Activated naive CD4-positive, alpha-beta T cell treated with anti-CD3 and anti-CD28 coated beads for 36 hours (primary cell): ENCODE measurements at regions not wholly inside any gene's neighbourhood (a gene's known extent, or its start where the extent isn't known, plus 50 kb on each side); places are given as distances from the start of the nearest gene placed in this dataset.

ENCODE experiments used
- CTCF ChIA-PET: fragments of 350-600 bp; sonication (Branson Sonifier 250); formaldehyde crosslinking; loops from one replicate; lab custom pipeline; 2021; ENCODE audit warnings: antibody characterized with exemption; lab: Charles Lee
- DNase-seq: peaks from one replicate; pipeline ENCODE4 v3.0.0-alpha.2; 2020
- H3K27ac Mint-ChIP-seq: one replicate; pipeline ENCODE4 v1.8.0; 2021; ENCODE audit warnings: mild to moderate bottlenecking, mixed read lengths
- H3K27me3 Mint-ChIP-seq: one replicate; pipeline ENCODE4 v1.8.0; 2021; ENCODE audit warnings: low read depth, mixed read lengths
- H3K36me3 Mint-ChIP-seq: one replicate; pipeline ENCODE4 v1.8.0; 2021; ENCODE audit warnings: low read depth, mixed read lengths
- H3K4me1 Mint-ChIP-seq: one replicate; pipeline ENCODE4 v1.8.0; 2021; ENCODE audit warnings: low read depth, mixed read lengths
- H3K4me3 Mint-ChIP-seq: one replicate; pipeline ENCODE4 v1.8.0; 2021; ENCODE audit warnings: mild to moderate bottlenecking, moderate library complexity, mixed read lengths
- H3K9me3 Mint-ChIP-seq: one replicate; pipeline ENCODE4 v1.8.0; 2021; ENCODE audit warnings: mixed read lengths
- intact Hi-C: fragments of 100-400 bp; cut with micrococcal nuclease; formaldehyde crosslinking; loops from one replicate; pipeline ENCODE4 v1.15.1; 2023

DNA sequence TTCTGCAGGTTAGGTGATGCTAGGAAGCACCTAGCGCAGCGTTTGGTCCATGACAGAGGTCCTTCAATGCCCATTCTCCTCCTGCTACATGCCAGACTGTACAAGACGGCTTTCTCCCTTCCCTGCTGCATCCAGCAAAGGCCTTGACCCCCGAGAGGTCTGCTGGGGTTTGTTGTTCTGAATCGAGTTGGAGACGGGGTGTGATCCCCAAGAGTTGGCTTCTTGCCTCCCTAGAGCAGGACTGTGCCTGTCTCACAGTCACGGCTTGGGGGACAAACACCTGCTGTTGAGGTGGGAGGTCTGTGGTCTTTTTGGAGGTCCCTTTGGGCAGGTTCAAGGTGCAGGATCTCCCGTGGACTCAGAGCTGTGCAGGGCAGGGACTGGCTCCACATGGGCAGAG lies 352.3 kb upstream of the B3GAT1 start:
- H3K36me3 Mint-ChIP-seq: peaks cover 4% of the 10 kb centered on the region
- no peaks in the 10 kb centered on the region for H3K4me1 Mint-ChIP-seq
- CTCF ChIA-PET: no interaction called here
- no peak for DNase-seq
- peaks cover 15% of the 10 kb centered on the region for H3K27me3 Mint-ChIP-seq
- intact Hi-C loops: no loop called here
- H3K9me3 Mint-ChIP-seq: peaks cover 14% of the 10 kb centered on the region
- H3K4me3 Mint-ChIP-seq: no peak overlapping the region
- no peak overlapping the region for H3K27ac Mint-ChIP-seq

DNA sequence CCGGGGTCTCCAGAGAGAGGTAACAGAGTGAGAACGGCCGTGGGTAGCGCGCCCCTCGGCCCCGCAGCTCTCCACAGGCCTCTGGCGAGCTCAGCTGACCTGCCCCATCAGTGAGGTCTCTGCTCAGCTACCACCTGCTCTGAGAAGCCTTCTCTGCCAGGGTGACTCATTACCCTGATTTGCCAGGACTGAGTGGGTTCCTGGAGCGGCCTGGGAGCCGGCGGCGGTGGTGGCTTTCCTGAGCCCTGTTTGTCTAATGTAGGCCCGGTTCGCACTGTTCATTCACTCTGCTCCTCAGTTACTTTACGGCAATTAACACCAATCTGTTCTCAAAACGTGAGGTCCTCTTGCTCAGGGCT lies 351.0 kb upstream of the B3GAT1 start:
- DNase-seq: no peak
- H3K27ac Mint-ChIP-seq: no peak overlapping the region
- H3K27me3 Mint-ChIP-seq: peaks cover 15% of the 10 kb centered on the region
- intact Hi-C loops: no loop called here
- no peaks in the 10 kb centered on the region for H3K4me1 Mint-ChIP-seq
- H3K36me3 Mint-ChIP-seq: no peaks in the 10 kb centered on the region
- no peak overlapping the region for H3K4me3 Mint-ChIP-seq
- H3K9me3 Mint-ChIP-seq: peaks cover 4% of the 10 kb centered on the region
- CTCF ChIA-PET: no interaction called here

DNA sequence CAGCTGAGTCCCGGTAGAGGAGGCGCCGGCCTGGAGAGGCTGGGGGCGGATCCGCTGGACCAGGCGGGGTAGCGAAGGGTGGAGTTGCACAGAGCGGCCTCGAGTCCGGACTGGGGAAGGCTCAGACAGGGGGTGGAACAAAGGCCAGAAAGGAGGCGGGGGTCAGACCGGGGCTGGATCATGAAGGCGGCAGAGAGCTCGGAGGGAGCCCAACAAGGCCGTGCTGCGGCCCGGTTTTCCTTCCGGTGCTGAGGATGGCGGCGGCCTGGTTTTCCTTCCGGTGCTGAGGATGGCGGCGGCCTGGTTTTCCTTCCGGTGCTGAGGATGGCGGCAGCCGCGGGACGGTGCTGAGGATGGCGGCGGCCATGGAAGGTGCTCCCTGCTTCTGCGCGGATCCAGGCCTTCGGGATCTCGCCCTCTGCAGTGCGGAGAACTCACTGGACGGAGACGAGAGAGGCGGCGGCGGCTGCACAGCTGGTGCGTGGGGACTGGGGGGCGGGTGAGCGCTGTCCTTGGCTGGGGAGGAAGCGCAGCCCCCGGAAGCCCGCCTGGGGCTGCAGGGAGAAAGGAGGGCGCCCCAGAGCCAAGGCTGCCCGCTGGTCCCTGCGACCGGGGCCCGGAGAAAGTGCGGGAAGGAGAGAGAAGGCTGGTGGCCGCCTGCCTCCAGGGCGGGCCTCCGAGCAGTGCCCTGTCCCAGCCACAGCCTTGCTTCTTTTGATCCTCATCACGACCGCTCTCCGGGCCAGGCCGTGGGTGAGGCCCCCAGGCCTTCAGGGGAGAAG lies 350.4 kb upstream of the B3GAT1 start:
- H3K4me1 Mint-ChIP-seq: no peaks in the 10 kb centered on the region
- CTCF ChIA-PET: no interaction called here
- no peak overlapping the region for H3K4me3 Mint-ChIP-seq
- DNase-seq: no peak
- H3K9me3 Mint-ChIP-seq: peaks cover 4% of the 10 kb centered on the region
- H3K27me3 Mint-ChIP-seq: peaks cover 15% of the 10 kb centered on the region
- no peak overlapping the region for H3K27ac Mint-ChIP-seq
- intact Hi-C loops: no loop called here
- no peaks in the 10 kb centered on the region for H3K36me3 Mint-ChIP-seq

DNA sequence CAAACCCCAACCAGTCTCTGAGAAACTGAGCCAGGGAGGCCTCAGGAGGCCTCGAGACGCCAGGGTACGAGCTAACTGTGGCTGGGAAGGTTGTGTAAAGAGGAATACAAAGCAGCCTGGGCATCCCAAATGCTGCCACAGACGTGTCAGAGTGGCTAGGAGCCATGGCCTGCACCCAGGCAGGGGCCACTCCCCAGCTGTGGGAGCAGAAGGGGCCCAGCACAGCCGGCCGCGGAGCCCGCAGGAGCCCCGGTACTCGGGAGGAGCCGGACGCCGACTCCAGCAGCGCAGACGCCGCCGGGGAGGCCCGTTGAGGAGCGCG lies 349.8 kb upstream of the B3GAT1 start:
- Mint-ChIP-seq H3K4me1 (no peaks in the 10 kb centered on the region), H3K27ac (no peak overlapping the region), H3K4me3 (no peak overlapping the region), H3K27me3 (peaks cover 13% of the 10 kb centered on the region), H3K36me3 (no peaks in the 10 kb centered on the region), H3K9me3 (peaks cover 2% of the 10 kb centered on the region)
- DNase-seq: no peak
- intact Hi-C loops: no loop called here
- CTCF ChIA-PET: no interaction called here

DNA sequence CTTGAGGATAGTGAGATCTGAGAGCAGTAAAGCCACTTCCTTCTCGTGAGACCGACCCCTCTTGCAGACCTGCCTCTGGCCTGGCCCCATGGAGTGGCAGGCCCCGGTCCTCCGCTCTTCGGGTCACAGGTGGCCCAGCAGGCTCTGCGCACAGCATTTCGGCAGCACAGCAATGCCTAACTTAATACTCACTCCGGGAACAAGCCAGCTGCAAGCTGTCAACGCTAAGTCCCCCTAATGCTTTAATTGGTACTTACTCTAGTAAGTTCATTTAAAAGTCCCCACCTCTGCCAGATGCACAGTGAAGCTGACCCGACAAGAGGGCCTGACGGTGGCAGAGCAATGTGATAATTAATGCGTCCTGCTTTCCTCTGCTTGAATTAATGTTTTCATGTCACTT lies 349.3 kb upstream of the B3GAT1 start:
- Mint-ChIP-seq H3K27me3 (peaks cover 13% of the 10 kb centered on the region), H3K4me3 (no peak overlapping the region), H3K4me1 (no peaks in the 10 kb centered on the region), H3K36me3 (no peaks in the 10 kb centered on the region), H3K9me3 (peaks cover 2% of the 10 kb centered on the region), H3K27ac (no peak overlapping the region)
- DNase-seq: no peak
- intact Hi-C loops: no loop called here
- CTCF ChIA-PET: no interaction called here

DNA sequence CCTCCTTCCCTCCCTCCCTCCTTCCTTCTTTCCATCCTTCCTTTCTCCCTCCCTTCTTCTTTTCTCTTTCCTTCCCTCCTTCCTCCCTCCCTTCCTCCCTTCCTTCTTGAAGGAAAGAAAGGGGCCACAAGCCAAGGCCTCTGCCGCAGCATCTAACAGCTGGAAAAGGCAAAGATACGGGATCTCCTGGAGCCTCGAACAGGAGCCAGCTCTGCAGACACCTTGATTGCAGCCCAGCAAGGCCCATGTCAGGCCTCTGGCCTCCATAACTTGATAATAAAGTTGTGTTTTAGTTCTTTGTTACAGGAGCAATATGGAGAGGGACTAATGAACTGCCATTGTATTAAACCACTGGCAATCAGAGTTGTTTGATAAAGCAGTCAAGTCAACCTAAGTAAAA lies 348.9 kb upstream of the B3GAT1 start:
- Mint-ChIP-seq H3K27ac (no peak overlapping the region), H3K4me1 (no peaks in the 10 kb centered on the region), H3K4me3 (no peak overlapping the region), H3K9me3 (peaks cover under 1% of the 10 kb centered on the region), H3K27me3 (peaks cover 11% of the 10 kb centered on the region), H3K36me3 (no peaks in the 10 kb centered on the region)
- DNase-seq: no peak
- CTCF ChIA-PET: no interaction called here
- intact Hi-C loops: no loop called here

DNA sequence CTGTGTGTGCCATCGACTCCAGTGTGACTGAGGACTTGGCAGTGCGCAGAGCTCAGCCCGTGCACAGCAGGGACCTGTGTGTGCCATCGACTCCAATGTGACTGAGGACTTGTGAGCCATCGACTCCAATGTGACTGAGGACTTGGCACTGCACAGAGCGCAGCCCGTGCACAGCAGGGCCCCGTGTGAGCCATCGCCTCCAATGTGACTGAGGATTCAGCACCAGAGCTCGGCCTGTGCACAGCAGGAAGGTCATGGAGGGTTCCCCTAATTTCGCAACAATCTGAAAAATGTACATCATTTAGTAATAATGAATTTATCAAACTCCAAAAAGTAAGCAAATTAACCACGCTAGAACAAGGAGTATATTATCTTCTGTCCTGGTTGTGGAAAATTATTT lies 348.3 kb upstream of the B3GAT1 start:
- CTCF ChIA-PET: interaction anchor here (0.6 kb wide), 1 partner anchor 26 kb away, joined by 5 read pairs; no protein-coding TSS in a partner anchor
- peaks cover 11% of the 10 kb centered on the region for H3K27me3 Mint-ChIP-seq
- H3K9me3 Mint-ChIP-seq: no peaks in the 10 kb centered on the region
- no peaks in the 10 kb centered on the region for H3K36me3 Mint-ChIP-seq
- H3K4me1 Mint-ChIP-seq: no peaks in the 10 kb centered on the region
- no peak overlapping the region for H3K27ac Mint-ChIP-seq
- intact Hi-C loops: no loop called here
- no peak overlapping the region for H3K4me3 Mint-ChIP-seq
- DNase-seq: no peak

DNA sequence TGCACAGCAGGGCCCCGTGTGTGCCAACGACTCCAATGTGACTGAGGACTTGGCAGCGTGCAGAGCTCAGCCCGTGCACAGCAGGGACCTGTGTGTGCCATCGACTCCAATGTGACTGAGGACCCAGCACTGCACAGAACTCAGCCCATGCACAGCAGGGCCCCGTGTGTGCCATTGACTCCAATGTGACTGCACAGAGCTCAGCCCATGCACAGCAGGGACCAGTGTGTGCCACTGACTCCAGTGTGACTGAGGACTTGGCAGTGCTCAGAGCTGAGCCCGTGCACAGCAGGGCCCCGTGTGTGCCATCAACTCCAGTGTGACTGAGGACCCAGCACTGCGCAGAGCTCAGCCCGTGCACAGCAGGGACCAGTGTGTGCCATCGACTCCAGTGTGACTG lies 347.8 kb upstream of the B3GAT1 start:
- no peak overlapping the region for H3K27ac Mint-ChIP-seq
- H3K4me1 Mint-ChIP-seq: no peaks in the 10 kb centered on the region
- no peaks in the 10 kb centered on the region for H3K9me3 Mint-ChIP-seq
- intact Hi-C loops: no loop called here
- CTCF ChIA-PET: interaction anchor here (0.6 kb wide), 1 partner anchor 26 kb away, joined by 5 read pairs; no protein-coding TSS in a partner anchor
- peaks cover 8% of the 10 kb centered on the region for H3K27me3 Mint-ChIP-seq
- DNase-seq: no peak
- no peak overlapping the region for H3K4me3 Mint-ChIP-seq
- H3K36me3 Mint-ChIP-seq: no peaks in the 10 kb centered on the region

DNA sequence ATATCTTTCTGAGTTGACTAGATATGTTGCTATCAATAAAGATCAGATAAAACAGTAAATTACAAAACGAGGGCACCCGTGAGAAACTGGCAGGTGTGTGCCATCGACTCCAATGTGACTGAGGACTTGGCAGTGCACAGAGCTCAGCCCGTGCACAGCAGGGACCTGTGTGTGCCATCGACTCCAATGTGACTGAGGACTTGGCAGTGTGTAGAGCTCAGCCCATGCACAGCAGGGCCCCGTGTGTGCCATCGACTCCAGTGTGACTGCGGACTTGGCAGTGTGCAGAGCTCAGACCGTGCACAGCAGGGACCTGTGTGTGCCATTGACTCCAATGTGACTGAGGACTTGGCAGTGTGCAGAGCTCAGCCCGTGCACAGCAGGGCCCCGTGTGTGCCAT lies 347.2 kb upstream of the B3GAT1 start:
- no peak for DNase-seq
- no peak overlapping the region for H3K27ac Mint-ChIP-seq
- CTCF ChIA-PET: no interaction called here

DNA sequence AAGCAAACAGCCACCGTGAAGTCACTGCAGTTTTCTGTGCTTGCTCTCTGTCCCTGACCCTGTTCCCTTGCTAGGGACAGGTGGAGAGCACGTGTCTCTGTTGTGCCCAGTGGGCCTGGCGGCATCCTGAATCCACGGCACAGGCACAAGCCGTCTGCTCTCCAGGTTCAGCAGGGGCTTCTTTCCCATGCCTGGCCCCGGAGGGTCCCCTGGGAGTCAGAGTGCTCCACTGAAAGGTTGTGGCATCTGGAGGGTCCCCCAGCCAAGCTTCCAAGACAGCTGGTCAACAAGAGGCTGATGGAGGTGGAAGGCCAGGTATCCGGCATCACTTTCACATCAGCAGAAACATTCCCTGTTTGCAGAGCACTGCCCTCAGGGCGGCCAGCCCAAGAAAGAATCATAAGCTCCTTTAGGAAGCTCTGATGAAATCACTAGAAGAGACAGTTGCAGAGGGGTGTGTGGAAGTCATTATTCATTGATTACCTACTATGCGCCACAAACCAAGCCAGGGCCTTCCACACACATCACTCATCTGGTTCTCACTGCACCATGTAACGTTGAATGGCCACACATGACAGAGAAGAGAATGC lies 346.4 kb upstream of the B3GAT1 start:
- Mint-ChIP-seq H3K27ac (no peak overlapping the region), H3K27me3 (peaks cover 12% of the 10 kb centered on the region), H3K4me3 (no peak overlapping the region), H3K4me1 (no peaks in the 10 kb centered on the region), H3K9me3 (no peaks in the 10 kb centered on the region), H3K36me3 (no peaks in the 10 kb centered on the region)
- CTCF ChIA-PET: no interaction called here
- intact Hi-C loops: no loop called here
- DNase-seq: no peak

More for the DNA sequence above, 347.2 kb upstream of the B3GAT1 start:
- Mint-ChIP-seq H3K4me3 (no peak overlapping the region), H3K9me3 (no peaks in the 10 kb centered on the region), H3K27me3 (peaks cover 7% of the 10 kb centered on the region), H3K36me3 (no peaks in the 10 kb centered on the region), H3K4me1 (no peaks in the 10 kb centered on the region)
- intact Hi-C loops: no loop called here

DNA sequence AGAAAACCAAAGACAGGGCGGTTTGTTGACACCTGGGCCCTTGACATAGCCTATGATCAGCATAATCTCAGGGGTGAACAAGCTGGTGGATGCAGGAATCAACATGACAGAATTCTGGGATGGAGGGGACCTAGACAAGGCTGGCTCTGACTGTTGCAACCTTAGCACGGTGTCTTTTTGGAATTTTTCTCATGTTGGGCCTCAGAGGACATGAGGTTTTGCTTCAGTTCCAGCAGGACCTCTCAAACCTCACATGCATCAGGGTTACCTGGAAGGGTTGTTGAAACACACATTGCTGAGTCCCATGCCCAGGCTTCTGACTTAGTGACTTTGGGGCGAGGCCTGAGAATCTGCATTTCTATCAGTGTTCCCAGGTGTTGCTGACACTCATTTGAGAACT lies 345.6 kb upstream of the B3GAT1 start:
- no peaks in the 10 kb centered on the region for H3K9me3 Mint-ChIP-seq
- CTCF ChIA-PET: interaction anchor here (1.0 kb wide), 1 partner anchor 192 kb away, joined by 3 read pairs; no protein-coding TSS in a partner anchor
- H3K4me3 Mint-ChIP-seq: no peak overlapping the region
- H3K27me3 Mint-ChIP-seq: peaks cover 9% of the 10 kb centered on the region
- intact Hi-C loops: no loop called here
- no peak overlapping the region for H3K27ac Mint-ChIP-seq
- no peaks in the 10 kb centered on the region for H3K4me1 Mint-ChIP-seq
- H3K36me3 Mint-ChIP-seq: no peaks in the 10 kb centered on the region
- no peak for DNase-seq

DNA sequence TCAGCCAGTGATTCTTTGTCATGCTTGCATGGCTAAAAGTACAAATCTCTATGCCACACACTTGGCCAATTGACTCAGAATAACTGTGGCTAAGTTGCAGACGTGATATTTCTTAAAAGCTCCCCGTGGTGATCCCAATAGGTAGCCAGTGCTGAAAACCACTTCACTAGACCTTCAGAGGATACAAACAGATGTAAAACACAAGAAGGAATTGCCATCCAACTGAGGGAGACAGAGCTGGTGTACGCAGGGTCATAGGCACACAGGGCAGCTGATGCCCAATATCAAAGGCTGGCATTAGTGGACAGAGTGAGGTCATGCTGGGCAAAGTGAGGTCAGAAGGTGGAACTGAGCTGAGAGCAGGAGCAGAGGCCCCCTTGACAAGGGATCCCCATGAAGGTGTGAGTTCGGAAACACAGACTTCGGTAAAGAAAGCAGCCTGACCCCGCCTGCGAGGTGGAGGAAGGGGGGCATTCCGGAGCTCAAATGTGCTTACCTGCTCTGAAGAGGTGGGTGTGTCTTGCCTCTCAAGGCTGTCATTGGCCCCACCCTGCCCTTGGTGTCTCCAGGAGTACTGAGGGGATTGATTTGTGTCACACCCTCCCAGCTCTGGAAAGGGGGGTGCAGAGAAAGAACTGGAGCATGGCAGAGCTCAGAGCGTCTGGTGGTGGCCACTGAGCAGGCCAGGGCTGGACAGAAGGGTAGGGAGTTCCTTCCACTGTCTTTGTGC lies 344.9 kb upstream of the B3GAT1 start:
- intact Hi-C loops: no loop called here
- H3K36me3 Mint-ChIP-seq: no peaks in the 10 kb centered on the region
- H3K9me3 Mint-ChIP-seq: no peaks in the 10 kb centered on the region
- no peak overlapping the region for H3K4me3 Mint-ChIP-seq
- no peak overlapping the region for H3K27ac Mint-ChIP-seq
- CTCF ChIA-PET: interaction anchor here (1.0 kb wide), 1 partner anchor 191 kb away, joined by 3 read pairs; no protein-coding TSS in a partner anchor
- DNase-seq: no peak
- no peaks in the 10 kb centered on the region for H3K4me1 Mint-ChIP-seq
- peaks cover 9% of the 10 kb centered on the region for H3K27me3 Mint-ChIP-seq

DNA sequence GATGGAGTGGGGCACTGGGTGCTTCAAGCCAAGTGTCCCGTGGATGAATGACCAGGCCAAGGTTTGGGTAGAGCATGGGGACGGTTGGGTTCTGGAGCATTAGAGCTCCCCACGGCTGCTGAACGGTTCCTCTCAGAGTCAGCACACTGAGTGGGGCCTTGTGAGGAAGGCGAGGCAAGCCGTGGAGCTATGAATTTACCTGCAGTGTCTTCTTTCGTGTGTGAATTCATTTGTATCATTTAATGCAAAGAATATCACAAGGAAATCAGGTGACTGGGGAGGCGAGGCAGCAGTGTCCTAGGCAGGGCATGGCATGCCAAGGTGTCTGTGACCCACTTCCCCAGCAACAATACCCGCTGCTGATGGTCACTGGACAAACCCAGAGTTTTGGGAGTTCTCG lies 343.5 kb upstream of the B3GAT1 start:
- CTCF ChIA-PET: no interaction called here
- Mint-ChIP-seq H3K9me3 (no peaks in the 10 kb centered on the region), H3K4me3 (no peak overlapping the region), H3K27ac (no peak overlapping the region), H3K36me3 (no peaks in the 10 kb centered on the region), H3K27me3 (peaks cover 5% of the 10 kb centered on the region), H3K4me1 (no peaks in the 10 kb centered on the region)
- no peak for DNase-seq
- intact Hi-C loops: no loop called here
